Sigmoid colon (tissue), 6 donors: ENCODE measurements at regions not wholly inside any gene's neighbourhood (a gene's known extent, or its start where the extent isn't known, plus 50 kb on each side); places are given as distances from the start of the nearest gene placed in this dataset.

ENCODE experiments used
- DNase-seq: peaks from one replicate; pipeline ENCODE4 v3.0.0-alpha.2; 2019
- H3K27ac ChIP-seq, 4 donors: fragments of 200-600 bp; sonication (generic); one replicate each; pipeline ENCODE4 v1.5.1; 2016 to 2019; ENCODE audit warnings: mild to moderate bottlenecking in 1 of 4
- H3K27me3 ChIP-seq, 3 donors: fragments of 200-600 bp; sonication (generic); one replicate each; pipeline ENCODE4 v1.5.1; 2019; ENCODE audit warnings: mild to moderate bottlenecking in 1 of 3
- H3K36me3 ChIP-seq, 4 donors: fragments of 200-600 bp; sonication (generic); one replicate each; pipeline ENCODE4 v1.5.1; 2016 to 2019
- H3K4me1 ChIP-seq, 4 donors: fragments of 200-600 bp; sonication (generic); one replicate each; pipeline ENCODE4 v1.5.1; 2017 to 2019
- H3K4me3 ChIP-seq, 4 donors: fragments of 200-600 bp; sonication (generic); one replicate each; pipeline ENCODE4 v1.5.1; 2017 to 2019; ENCODE audit warnings: mild to moderate bottlenecking in 2 of 4, moderate library complexity in 1 of 4
- H3K9me3 ChIP-seq, 4 donors: fragments of 200-600 bp in 3 of 4; sonication (generic) in 3 of 4; one replicate each; pipeline versions ENCODE4 v1.5.1 to v1.6.1; 2013 to 2019
- EP300 ChIP-seq, 4 donors: sonication (generic); formaldehyde crosslinking; IDR thresholded peaks; one replicate each; pipeline ENCODE4 v1.6.1; 2017; ENCODE audit warnings: antibody characterized with exemption in 4 of 4
- POLR2A ChIP-seq, 2 donors: fragments of 450-650 bp; IDR thresholded peaks; one replicate each; pipeline ENCODE4 v1.6.1; 2016; ENCODE audit warnings: antibody characterized with exemption in 2 of 2, mild to moderate bottlenecking in 2 of 2, moderate library complexity in 2 of 2
- POLR2AphosphoS5 ChIP-seq, 4 donors: sonication (generic); formaldehyde crosslinking; IDR thresholded peaks; one replicate each; pipeline ENCODE4 v1.6.1; 2017; ENCODE audit warnings: antibody characterized with exemption in 4 of 4
- WGBS, 2 donors: extraction: QIAGEN DNeasy Blood & Tissue Kit; methylation state at CpG; one replicate each; pipeline ENCODE4 v1.1.7; 2013; 5-methylcytosine and 5-hydroxymethylcytosine counted together
- intact Hi-C: fragments of 100-400 bp; cut with DNase I; formaldehyde crosslinking; loops from one replicate; pipeline ENCODE4 v1.15.1; 2023
- TF ChIP-seq, protein P1 (sequence below), 4 experiments: fragments of 450-650 bp in 3 of 4; fragments of 200-600 bp in 1 of 4; IDR thresholded peaks; one replicate each; pipeline ENCODE4 v1.5.1; 2016 to 2019; ENCODE audit warnings: antibody characterized with exemption in 4 of 4, mild to moderate bottlenecking in 3 of 4, moderate library complexity in 2 of 4
- donor health status: healthy with polysubstance abuse.
- donor health status: healthy.

DNA sequence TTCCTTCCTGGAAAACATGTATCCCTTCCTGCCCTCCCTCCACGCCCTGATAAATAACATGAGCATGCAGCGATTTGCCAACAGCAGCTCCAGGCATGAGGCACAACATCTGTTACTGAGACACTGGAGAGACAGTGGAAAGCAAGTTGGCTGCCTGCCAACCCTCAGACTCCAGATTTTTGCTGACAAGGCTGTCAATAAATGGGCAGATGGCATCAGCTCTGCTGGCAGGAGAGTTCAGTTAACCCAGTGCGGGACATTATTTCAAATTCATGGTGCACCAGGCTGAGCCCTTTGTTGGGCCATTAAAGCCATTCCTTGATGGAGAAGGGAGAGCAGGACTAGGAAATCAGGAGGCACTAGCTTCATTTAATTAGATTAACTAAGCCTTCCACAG is 293.3 kb downstream of the MEX3B start:
- peak; percentile 76 for DNase-seq
- Histone ChIP-seq H3K27me3 (no peaks in the 10 kb centered on the region), H3K9me3 (no peaks in the 10 kb centered on the region), H3K36me3 (no peaks in the 10 kb centered on the region), H3K4me1 (peaks cover 0 to 33% (median 27%) of the 10 kb centered on the region in 4 donors), H3K27ac (no peak overlapping the region), H3K4me3 (no peak overlapping the region)
- WGBS, 2 donors, result 22 to 43% methylated on average over 3 of the region's 3 CpGs
- TF ChIP-seq POLR2AphosphoS5 (IDR thresholded peaks at IDR 0.05) (peak in 2 of 4 donors; percentile 28 to 30), POLR2A (IDR thresholded peaks at IDR 0.05) (no peak), EP300 (IDR thresholded peaks at IDR 0.05) (no peak)
- TF ChIP-seq, protein P1, sequence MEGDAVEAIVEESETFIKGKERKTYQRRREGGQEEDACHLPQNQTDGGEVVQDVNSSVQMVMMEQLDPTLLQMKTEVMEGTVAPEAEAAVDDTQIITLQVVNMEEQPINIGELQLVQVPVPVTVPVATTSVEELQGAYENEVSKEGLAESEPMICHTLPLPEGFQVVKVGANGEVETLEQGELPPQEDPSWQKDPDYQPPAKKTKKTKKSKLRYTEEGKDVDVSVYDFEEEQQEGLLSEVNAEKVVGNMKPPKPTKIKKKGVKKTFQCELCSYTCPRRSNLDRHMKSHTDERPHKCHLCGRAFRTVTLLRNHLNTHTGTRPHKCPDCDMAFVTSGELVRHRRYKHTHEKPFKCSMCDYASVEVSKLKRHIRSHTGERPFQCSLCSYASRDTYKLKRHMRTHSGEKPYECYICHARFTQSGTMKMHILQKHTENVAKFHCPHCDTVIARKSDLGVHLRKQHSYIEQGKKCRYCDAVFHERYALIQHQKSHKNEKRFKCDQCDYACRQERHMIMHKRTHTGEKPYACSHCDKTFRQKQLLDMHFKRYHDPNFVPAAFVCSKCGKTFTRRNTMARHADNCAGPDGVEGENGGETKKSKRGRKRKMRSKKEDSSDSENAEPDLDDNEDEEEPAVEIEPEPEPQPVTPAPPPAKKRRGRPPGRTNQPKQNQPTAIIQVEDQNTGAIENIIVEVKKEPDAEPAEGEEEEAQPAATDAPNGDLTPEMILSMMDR (IDR thresholded peaks at IDR 0.05), result no peak
- intact Hi-C loops, result loop anchor here (10.0 kb wide), 1 partner anchor 182 kb away; no protein-coding TSS in a partner anchor

- WGBS, 2 donors, result 61 to 73% methylated on average over 6 of the region's 6 CpGs
- TF ChIP-seq, protein P1 (IDR thresholded peaks at IDR 0.05), result no peak
- no peak for TF ChIP-seq POLR2AphosphoS5 (IDR thresholded peaks at IDR 0.05)
- no peak for TF ChIP-seq POLR2A (IDR thresholded peaks at IDR 0.05)
- no peak for TF ChIP-seq EP300 (IDR thresholded peaks at IDR 0.05)
- no peaks in the 10 kb centered on the region for H3K27me3 ChIP-seq
- H3K27ac ChIP-seq, result no peak overlapping the region
- DNase-seq, result no peak
- no peaks in the 10 kb centered on the region for H3K9me3 ChIP-seq
- H3K4me3 ChIP-seq, result no peak overlapping the region
- no peaks in the 10 kb centered on the region for H3K36me3 ChIP-seq
- intact Hi-C loops, result loop anchor here (10.0 kb wide), 1 partner anchor 183 kb away; no protein-coding TSS in a partner anchor
- H3K4me1 ChIP-seq, result peaks cover 0 to 33% (median 27%) of the 10 kb centered on the region in 4 donors
These were observed 293.8 kb downstream of the MEX3B start for GRCh38 chr15:81751816-81752545.

GRCh38 chr15:81751256-81751655 is 294.6 kb downstream of the MEX3B start:
- intact Hi-C loops, result loop anchor here (10.0 kb wide), 1 partner anchor 184 kb away; no protein-coding TSS in a partner anchor
- no peak overlapping the region for H3K4me3 ChIP-seq
- DNase-seq, result no peak
- H3K27me3 ChIP-seq, result no peaks in the 10 kb centered on the region
- 83 to 90% methylated on average over 7 of the region's 7 CpGs for WGBS, 2 donors
- peaks cover 0 to 33% (median 27%) of the 10 kb centered on the region in 4 donors for H3K4me1 ChIP-seq
- H3K36me3 ChIP-seq, result no peaks in the 10 kb centered on the region
- no peak for TF ChIP-seq POLR2A (IDR thresholded peaks at IDR 0.05)
- TF ChIP-seq EP300 (IDR thresholded peaks at IDR 0.05), result no peak
- TF ChIP-seq POLR2AphosphoS5 (IDR thresholded peaks at IDR 0.05), result no peak
- TF ChIP-seq, protein P1 (IDR thresholded peaks at IDR 0.05), result no peak
- no peaks in the 10 kb centered on the region for H3K9me3 ChIP-seq
- no peak overlapping the region for H3K27ac ChIP-seq

GRCh38 chr15:81749716-81750375 is 296.0 kb downstream of the MEX3B start:
- TF ChIP-seq EP300 (IDR thresholded peaks at IDR 0.05) (no peak), POLR2A (IDR thresholded peaks at IDR 0.05) (no peak), POLR2AphosphoS5 (IDR thresholded peaks at IDR 0.05) (no peak)
- TF ChIP-seq, protein P1 (IDR thresholded peaks at IDR 0.05), result no peak
- 78 to 86% methylated on average over 26 of the region's 26 CpGs for WGBS, 2 donors
- Histone ChIP-seq H3K27ac (no peak overlapping the region), H3K9me3 (no peaks in the 10 kb centered on the region), H3K36me3 (no peaks in the 10 kb centered on the region), H3K4me3 (no peak overlapping the region), H3K4me1 (peaks cover 0 to 33% (median 27%) of the 10 kb centered on the region in 4 donors), H3K27me3 (no peaks in the 10 kb centered on the region)
- DNase-seq, result no peak
- intact Hi-C loops, result loop anchor here (10.0 kb wide), 1 partner anchor 185 kb away; no protein-coding TSS in a partner anchor
